HG02870 (cell line): ENCODE measurements at regions not wholly inside any gene's neighbourhood (a gene's known extent, or its start where the extent isn't known, plus 50 kb on each side); places are given as distances from the start of the nearest gene placed in this dataset.
"Not testable (repeated sequence)": the region's sequence is repeated elsewhere in the genome, so short reads cannot be mapped to it uniquely, and the experiment has no call there.

Experiments
- ATAC-seq: cut with Tn5 transposase; IDR thresholded peaks from one replicate; pipeline ENCODE4 v1.9.1; 2021; ENCODE audit warnings: mild to moderate bottlenecking, moderate library complexity; ENCODE audit not compliant: unreplicated experiment

DNA sequence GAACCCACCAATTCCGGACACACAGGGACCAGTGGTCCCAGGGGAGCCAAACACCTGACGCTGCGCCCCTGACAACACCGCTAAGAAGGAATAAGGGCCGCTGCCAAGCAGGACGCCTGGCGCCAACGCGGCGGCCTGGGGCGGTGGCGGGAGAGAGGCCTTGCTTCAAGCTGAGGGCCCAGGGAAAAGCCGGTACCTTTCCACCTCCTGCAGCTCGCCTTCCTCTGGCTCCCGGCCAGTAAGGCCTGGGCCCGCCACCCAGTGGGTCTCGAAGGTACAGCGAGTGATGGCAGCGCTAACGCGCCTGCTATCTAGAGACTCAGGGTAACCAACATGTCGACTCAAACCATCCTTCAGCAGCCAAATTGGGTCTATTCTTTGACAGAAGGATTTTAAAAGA lies 1074.1 kb downstream of the SI start:
- no peak for ATAC-seq

DNA sequence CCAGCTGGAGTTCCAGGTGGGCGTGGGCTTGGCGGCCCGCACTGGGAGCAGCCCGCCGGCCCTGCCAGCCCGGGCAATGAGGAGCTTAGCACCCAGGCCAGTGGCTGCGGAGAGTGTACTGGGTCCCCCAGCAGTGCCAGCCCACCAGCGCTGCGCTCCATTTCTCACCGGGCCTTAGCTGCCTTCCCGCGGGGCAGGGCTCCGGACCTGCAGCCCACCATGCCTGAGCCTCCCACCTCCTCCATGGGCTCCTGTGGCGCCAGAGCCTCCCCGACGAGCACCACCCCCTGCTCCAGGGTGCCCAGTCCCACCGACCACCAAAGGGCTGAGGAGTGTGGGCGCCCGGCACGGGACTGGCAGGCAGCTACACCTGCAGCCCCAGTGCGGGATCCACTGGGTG lies 1075.3 kb downstream of the SI start:
- ATAC-seq = not testable (repeated sequence)

DNA sequence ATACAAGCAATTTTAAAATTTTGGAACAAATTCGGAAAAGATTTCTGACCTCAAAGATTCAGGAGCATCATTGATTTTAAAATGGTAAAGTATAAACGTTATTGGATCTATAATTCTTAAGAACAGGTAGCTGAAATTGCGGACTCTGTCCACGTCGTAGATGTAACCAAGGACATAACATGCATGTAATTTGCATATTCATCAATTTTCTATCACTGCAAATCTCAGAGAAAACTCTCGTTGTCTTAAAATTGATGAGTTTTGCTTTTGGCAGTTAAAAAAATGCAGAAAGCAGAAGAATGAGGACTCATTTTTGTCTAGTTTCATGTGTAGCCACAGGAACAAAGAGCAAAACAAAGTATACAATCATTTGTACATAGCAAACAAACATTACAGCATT lies 1094.4 kb downstream of the SI start:
- no peak for ATAC-seq

DNA sequence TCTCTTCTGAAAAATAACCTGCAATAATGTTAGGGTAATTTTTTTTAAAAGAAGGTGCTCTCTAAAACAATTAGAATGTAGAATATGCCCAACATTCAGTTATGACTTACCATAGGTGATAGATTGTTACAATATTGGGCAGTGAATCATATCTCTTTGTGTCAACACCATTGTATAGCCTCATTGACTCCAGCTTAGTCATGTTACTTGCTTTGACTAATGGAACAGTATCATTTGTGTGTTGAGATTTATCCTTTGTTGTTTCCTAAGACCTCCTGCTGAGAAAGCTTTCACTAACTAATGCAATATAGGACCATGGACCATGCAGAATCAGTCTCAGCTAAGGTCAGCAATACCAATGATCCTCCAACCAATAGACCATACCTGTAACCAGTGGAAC lies 1106.4 kb downstream of the SI start:
- ATAC-seq = no peak

DNA sequence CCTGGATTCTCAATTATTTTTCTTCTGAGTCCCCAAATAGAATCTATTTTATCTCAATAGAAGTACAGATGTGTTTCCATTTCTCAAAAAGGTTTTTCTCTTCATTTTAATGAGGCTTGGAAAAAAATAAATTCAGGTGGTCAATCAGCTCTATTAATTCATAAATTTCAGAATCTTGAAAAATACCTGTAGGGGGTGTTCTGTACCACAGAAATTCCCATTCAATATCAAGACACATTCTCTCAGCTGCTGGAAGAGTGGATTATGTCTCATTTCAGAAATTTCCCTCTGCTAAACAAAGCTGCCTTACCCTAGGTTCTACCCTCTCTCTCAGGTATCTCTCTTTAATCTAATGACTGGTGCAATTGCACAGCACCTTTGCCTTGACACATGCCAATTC lies 1121.2 kb downstream of the SI start:
- no peak for ATAC-seq

DNA sequence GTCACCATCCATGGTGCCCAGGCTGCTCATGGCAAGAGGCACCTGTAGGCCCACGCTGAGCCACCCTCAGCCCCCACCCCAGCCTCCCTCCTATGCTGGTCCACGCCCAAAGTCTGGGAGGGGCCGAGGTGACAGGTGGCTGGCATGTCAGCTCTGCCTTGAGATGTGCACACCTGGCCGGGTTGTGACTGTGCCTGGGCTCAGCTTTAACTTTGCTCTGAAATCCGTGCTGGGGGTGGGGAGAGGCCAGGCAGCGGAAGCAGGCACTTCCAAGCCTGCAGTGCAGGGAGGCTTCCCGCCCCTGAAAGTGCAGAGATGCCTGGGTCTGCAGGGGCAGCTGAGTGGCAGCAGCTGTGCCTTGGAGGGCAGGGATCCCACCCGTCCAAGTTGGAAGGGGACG lies 1124.8 kb downstream of the SI start:
- ATAC-seq = no peak

DNA sequence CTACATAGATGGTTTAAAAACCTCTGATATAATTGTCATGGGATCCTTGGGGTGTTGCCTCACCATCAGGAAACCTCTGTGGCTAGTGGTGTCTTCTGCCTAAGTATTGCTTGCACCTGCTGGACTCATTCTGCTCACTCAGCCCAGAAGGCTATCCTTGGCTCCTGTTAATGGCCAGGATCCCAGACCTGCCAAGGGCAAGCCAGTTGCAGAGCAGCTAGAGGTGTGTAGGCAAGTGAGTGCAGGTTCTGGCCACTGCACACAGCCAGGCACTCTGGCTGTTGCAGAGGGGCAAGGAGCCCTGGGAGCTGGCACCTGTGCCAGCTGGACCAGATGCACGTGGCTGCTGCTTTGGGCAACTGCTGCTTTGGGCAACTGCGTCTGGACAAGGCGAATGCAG lies 1125.8 kb downstream of the SI start:
- ATAC-seq = no peak

DNA sequence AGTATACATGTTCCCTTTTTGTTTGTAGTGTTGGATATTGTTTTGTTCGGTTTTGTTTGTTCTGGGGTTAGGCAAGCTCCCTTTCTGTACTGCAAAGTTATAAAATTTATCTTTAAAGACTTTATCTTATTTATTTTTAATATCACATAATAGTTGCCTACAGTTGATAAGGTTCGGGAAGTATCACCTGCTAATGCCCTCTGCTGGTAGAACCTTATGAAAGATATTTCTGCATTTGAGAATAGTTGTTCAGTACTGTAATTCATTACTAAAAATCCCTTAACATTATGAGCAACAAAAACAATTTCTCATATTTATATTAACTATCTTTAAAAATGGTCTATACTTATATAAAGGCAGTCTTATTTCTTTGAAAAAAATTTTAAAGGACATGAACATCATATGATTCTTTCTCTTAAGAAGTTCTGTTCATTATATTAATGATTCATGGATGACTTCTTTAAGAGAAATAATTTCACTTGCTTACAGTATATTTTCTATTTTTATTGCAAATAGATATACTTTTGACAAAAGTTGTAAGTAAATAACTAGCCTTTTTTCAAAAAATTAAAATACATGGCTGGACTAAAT lies 1126.8 kb downstream of the SI start:
- ATAC-seq = no peak

DNA sequence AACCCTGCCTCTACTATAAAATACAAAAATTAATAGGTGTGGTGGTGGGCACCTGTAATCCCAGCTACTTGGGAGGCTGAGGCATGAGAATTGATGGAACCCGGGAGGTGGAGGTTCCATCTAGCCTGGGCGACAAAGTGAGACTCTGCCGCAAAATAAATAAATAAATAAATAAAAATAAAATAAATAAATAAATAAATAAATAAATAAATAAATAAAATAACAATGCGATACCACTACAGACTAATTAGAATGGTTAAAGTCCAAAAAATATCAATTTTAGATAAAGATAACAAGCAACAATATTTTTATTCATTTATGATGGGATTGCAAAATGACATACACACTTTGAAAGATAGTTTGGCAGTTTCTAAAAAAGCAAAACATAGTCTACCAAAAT lies 1131.5 kb downstream of the SI start:
- ATAC-seq = no peak

DNA sequence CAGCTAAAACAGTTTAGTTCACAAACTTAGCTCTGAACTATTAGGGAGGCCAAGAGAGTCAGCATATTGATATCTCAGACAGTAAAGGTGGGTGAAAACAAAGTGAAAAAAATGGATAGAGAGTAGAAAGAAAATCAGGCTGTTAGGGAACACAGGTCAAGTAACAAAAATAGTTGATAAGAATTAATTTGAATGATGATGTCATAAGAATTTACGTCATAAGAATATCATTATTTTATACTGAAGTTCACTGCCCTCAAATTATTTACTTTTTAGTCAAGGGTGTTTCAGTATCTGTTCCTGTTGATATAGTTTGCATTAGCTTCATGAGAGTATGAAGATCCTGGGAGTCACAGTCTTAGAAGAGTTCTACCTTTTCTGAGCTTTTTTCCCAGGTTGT lies 1134.6 kb downstream of the SI start:
- no peak for ATAC-seq

DNA sequence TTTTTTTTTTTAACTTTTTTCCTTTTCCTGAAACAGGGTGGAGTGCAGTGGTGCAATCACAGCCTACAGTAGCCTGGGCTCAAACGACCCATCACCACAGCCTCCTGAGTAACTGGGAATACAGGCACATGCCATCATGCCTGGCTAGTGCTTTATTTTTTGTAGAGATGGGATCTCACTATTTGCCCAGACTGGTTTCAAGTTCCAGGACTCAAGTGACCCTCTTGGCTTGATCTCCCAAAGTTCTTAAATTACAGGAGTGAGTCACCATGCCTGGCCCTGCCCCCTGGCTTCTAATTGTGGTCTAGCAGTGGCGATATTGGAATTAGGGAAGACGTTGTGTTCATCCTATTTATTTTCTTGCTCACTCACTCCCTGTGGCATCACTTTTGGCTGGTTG lies 1138.4 kb downstream of the SI start:
- ATAC-seq = no peak

DNA sequence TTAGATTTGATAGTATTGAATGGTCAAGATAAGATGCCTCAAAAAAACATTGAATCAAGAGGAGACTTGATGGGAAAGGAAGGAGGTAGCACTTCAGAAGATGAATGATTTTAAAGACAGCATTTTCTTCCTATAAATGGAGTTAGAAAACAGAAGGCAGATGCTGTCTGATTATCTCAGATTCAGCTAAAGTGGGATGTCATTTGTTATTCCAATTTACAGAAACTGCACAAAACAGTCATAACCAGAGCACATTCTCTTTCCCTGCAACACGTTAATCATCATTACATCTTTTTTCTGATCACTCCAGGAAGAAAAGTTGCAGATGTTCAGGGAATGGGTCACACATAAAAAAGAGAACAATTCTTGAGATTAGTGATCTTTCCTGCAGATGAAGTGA lies 1141.8 kb downstream of the SI start:
- no peak for ATAC-seq

DNA sequence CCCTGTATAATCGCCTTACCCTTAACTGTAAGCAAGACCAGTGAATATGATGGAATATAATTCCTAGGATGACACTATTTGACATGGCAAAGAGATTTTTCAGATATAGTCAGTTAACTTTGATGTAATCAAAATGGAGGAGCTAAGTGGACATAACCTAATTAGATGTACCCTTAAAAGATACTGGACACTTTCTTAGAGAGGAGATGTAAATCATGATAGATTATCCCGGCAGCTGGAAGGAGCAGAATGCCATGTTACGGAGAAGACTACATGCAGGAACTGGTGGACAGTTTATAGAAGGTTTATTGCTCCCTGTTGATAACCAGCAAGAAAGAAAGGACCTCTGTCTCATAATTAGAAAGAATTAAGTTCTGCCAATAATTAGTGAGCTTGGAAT lies 1142.9 kb downstream of the SI start:
- ATAC-seq = no peak

DNA sequence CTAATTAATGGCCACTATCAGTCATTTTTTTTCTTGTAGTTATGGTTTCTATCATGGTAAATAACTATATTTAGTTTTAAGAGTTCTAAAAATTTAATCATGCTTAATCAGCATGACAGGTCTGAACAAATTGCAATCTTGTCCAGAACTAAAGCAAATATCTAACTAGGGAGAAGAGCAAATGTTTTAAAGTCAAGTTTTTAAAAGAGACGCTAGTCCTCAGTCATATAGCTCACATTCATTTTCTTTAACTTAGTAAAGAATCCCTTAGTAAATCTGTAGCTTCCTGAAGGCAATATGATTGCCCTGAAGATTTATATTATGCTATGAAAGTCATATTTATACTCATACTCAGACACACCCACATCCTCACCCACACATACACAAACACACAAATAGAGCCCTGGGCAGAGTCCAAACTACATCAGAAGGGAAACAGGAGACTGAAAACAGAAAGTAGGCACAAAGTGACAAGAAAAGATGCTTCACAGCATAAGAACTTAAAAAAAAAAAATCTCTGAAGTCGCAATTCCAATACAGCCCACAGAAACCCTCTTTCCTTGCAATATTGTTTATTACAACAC lies 1149.1 kb downstream of the SI start:
- no peak for ATAC-seq

DNA sequence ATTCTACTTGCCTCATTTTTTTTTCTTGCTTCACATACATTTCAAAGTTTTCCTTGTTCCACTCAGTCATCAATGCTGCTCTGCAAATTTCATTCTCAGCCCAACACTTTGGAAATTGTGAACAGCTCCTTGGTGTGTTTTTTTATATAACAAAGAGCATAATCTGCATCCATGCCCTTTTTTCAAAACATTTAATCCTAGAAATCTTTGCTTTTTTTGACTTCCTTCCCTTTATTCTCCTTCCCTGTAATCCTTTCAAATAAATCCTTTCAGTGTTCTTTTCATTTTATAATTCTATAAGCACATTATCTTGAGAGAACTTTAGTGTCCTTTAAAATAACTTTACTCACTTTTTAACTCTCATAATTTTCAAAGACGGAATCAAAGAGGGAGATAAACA lies 1150.8 kb downstream of the SI start:
- ATAC-seq = no peak

DNA sequence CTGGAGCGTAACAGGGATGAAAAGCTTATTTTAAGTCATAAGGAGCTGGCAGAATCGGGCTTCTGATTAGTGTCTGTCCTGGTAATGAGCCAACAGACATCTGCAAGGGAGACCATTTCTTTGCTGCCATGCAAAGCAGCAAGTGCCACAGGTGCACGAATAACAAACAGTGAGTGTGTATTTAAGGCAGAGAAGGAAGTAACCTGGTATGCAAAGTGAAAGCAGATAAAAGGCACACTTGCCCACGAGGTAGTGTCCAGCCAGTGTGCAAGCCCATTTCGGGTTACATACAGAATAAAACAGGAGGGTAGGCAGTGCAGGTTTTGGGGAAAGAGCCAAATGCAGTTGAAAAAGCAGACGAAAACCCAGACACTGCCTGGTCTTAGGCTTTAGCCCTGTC lies 1153.7 kb downstream of the SI start:
- ATAC-seq = no peak

DNA sequence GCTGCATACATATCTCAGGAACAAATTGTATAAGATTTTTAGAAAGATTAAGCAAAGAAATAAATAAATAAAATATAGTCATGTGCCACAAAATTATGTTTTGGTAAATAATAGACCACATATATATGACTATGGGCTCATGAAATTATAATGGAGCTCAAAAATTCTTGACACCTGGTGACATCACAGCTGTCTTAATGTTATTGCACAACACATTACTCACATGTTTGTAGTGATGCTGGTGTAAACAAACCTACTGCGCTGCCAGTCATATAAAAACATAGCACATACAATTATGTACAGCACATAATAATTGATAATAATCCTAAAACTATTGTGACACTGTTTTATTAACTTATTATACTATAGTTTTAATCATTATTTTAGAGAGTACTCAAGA lies 1159.1 kb downstream of the SI start:
- ATAC-seq = no peak

DNA sequence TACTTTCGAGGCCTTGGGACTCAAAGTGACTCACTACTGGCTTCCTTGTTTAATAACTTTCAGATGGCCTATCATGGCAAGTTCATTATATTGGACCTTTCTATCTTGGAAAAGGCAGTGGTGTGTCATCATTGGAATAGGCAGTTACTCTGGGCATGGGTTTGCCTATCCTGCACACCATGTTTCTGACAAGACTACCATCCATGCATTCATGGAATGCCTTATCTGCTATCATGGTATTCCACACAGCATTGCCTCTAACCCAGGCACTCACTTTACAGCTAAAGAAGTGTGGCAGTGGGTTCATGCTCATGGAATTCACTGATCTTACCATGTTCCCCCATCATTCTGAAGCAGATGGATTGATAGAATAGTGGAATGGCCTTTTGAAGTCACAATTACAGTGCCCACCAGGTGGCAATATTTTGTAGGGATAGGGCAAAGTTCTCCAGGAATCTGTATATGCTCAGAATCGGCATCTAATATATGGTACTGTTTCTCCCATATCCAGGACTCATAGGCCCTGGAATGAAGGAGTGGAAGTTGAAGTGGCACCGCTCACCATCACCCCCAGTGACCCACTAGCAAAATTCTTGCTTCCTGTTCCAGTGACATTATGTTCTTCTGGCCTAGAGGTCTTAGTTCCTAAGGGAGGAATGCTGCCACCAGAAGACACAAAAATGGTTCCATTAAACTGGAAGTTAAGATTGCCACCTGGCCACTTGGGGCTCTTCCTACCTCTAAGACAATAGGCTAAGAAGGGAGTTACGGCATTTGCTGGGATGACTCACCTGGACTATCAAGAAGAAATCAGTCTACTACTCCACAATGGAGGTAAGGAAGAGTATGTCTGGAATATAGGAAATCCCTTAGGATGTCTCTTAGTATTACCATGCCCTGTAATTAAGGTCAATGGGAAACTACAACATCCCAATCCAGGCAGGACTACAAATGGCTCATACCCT lies 1161.4 kb downstream of the SI start:
- ATAC-seq = no peak

DNA sequence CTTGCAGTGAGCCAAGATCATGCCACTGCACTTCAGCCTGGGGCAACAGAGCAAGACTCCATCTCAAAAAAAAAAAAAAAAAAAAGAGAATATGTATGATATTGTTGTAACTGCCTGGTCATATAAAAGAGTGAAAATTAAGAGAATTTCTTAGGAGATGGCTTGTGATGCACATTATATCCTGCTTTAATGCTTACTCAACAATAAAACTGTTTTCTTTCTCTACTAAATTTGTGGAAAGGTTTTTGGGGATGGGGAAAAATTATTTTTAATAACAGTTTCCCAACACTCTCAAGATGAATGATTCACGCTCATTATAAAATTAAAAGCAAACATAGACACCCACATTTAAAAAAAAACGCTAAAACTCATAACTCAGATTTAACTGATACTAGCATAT lies 1163.0 kb downstream of the SI start:
- ATAC-seq = no peak

DNA sequence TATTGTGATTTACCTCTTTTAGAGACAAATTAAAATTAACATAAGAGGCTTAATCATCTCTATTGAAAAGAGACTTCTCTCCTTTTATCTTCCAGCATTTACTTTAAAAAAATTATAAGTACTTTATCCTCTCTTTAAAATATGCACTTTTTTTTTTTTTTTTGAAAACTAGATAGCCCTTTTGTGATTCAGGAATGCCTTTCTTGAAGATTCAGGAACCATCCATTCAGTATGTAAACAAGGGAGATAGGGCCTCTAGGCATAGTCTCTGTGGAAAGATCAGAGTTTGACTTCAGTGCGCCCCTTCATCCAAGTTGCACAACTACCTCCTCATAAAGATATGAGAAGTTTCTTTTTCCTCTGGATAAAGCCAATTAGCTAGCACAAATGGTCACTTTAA lies 1163.7 kb downstream of the SI start:
- ATAC-seq = no peak

DNA sequence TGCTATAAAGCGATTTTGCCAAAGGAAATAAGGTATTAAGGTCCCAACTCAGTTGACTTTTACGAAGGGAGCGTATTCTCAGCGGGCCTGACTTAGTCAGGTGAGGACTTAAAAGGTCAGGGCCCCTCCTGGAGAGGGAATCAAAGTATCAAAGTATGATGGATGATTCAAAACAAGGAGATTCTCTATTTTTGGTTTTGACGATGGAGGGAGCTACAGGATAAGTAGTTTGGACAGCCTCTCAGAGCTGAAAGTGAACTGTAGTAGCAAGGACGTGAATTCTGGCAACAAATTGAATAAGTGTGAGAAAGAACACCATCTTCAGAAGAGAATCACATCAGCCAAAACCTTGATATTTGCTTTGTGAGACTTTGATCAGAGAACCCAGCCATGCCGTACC lies 1186.5 kb downstream of the SI start:
- no peak for ATAC-seq

DNA sequence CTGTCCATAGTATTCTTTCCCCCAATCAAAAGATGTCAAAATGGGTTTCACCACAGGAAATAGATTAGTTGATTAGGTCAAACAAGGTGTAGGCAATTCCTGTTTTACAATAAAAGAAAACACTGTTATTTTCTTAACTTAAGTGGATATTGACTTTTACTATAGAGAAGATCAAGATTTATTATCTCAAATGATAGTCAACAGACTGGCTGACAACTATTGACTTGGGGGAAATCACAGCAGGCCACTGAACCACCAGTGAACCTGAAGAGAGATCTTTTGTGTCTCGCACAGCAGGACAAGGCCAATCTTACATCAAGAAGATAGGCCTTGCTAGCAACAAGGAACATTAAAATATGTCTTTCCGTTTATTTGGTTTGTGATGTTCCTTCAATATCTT lies 1187.6 kb downstream of the SI start:
- ATAC-seq = no peak
